HG03025 (cell line): ENCODE measurements at regions not wholly inside any gene's neighbourhood (a gene's known extent, or its start where the extent isn't known, plus 50 kb on each side); places are given as distances from the start of the nearest gene placed in this dataset.

ENCODE experiments used
- ATAC-seq: cut with Tn5 transposase; IDR thresholded peaks from one replicate; pipeline ENCODE4 v1.9.1; 2021; ENCODE audit warnings: mild to moderate bottlenecking, moderate library complexity; ENCODE audit not compliant: unreplicated experiment, low FRiP score

GRCh38 chr9:79215821-79216220 lies 355.9 kb upstream of the TLE4 start:
- ATAC-seq = no peak

- ATAC-seq = no peak
Measured at GRCh38 chr9:79220251-79220650, 351.5 kb upstream of the TLE4 start.

- no peak for ATAC-seq
Measured at GRCh38 chr9:79220666-79221065, 351.1 kb upstream of the TLE4 start.

GRCh38 chr9:79221084-79221483 lies 350.7 kb upstream of the TLE4 start:
- ATAC-seq = no peak

- ATAC-seq = no peak
Measured at GRCh38 chr9:79222483-79222882, 349.3 kb upstream of the TLE4 start.

- no peak for ATAC-seq
Measured at GRCh38 chr9:79224672-79225433, 346.9 kb upstream of the TLE4 start.

- no peak for ATAC-seq
Measured at GRCh38 chr9:79233542-79233941, 338.2 kb upstream of the TLE4 start.

- no peak for ATAC-seq
Measured at GRCh38 chr9:79236466-79236865, 335.3 kb upstream of the TLE4 start.

GRCh38 chr9:79237861-79238260 lies 333.9 kb upstream of the TLE4 start:
- no peak for ATAC-seq

GRCh38 chr9:79240774-79241173 lies 331.0 kb upstream of the TLE4 start:
- no peak for ATAC-seq

GRCh38 chr9:79242489-79242888 lies 329.3 kb upstream of the TLE4 start:
- no peak for ATAC-seq

GRCh38 chr9:79246170-79246569 lies 325.6 kb upstream of the TLE4 start:
- ATAC-seq = no peak

- no peak for ATAC-seq
Measured at GRCh38 chr9:79247021-79247420, 324.7 kb upstream of the TLE4 start.

- ATAC-seq = no peak
Measured at GRCh38 chr9:79250806-79251205, 321.0 kb upstream of the TLE4 start.

- no peak for ATAC-seq
Measured at GRCh38 chr9:79254900-79255650, 316.7 kb upstream of the TLE4 start.

- no peak for ATAC-seq
Measured at GRCh38 chr9:79255651-79256260, 316.0 kb upstream of the TLE4 start.

GRCh38 chr9:79256691-79257213 lies 315.0 kb upstream of the TLE4 start:
- no peak for ATAC-seq

- no peak for ATAC-seq
Measured at GRCh38 chr9:79257228-79257781, 314.5 kb upstream of the TLE4 start.

GRCh38 chr9:79257790-79258351 lies 313.9 kb upstream of the TLE4 start:
- ATAC-seq = no peak

GRCh38 chr9:79259858-79260257 lies 311.9 kb upstream of the TLE4 start:
- ATAC-seq = no peak

GRCh38 chr9:79263628-79264027 lies 308.1 kb upstream of the TLE4 start:
- ATAC-seq = no peak
